Gastrocnemius medialis (tissue), 4 donors: ENCODE measurements at regions not wholly inside any gene's neighbourhood (a gene's known extent, or its start where the extent isn't known, plus 50 kb on each side); places are given as distances from the start of the nearest gene placed in this dataset.
"Not testable (repeated sequence)": the region's sequence is repeated elsewhere in the genome, so short reads cannot be mapped to it uniquely, and the experiment has no call there.

Experiments
- ATAC-seq, 2 donors: fragments of 150-250 bp; one replicate each; pipeline ENCODE4 v1.9.1; 2016
- DNase-seq, 2 donors: peaks; one replicate each; pipeline ENCODE4 v3.0.0-alpha.2; 2019
- H3K27ac ChIP-seq, 4 donors: fragments of 200-600 bp; sonication (generic); 1 replicate in 1 of 4; 2 replicates in 3 of 4; pipeline ENCODE4 v1.5.1; 2016 to 2018; ENCODE audit warnings: mild to moderate bottlenecking in 2 of 4, moderate library complexity in 1 of 4
- H3K27me3 ChIP-seq, 3 donors: fragments of 200-600 bp; sonication (generic) in 2 of 3; 1 replicate in 1 of 3; 2 replicates in 2 of 3; pipeline versions ENCODE4 v1.5.1 to v1.6.0; 2016 to 2019; ENCODE audit warnings: mild to moderate bottlenecking in 1 of 3, moderate library complexity in 1 of 3
- H3K36me3 ChIP-seq, 2 donors: fragments of 200-600 bp; sonication (generic) in 1 of 2; one replicate each; pipeline ENCODE4 v1.5.1; 2017 to 2018
- H3K4me1 ChIP-seq, 2 donors: fragments of 200-600 bp; sonication (generic) in 1 of 2; one replicate each; pipeline ENCODE4 v1.5.1; 2016 to 2017; ENCODE audit warnings: mild to moderate bottlenecking in 2 of 2
- H3K4me3 ChIP-seq, 4 donors: fragments of 200-600 bp; sonication (generic) in 3 of 4; 1 replicate in 1 of 4; 2 replicates in 3 of 4; pipeline ENCODE4 v1.5.1; 2016 to 2019; ENCODE audit warnings: mild to moderate bottlenecking in 2 of 4
- H3K9me3 ChIP-seq, 3 donors: fragments of 200-600 bp; sonication (generic) in 2 of 3; 1 replicate in 1 of 3; 2 replicates in 2 of 3; pipeline ENCODE4 v1.5.1; 2016 to 2019
- CTCF ChIP-seq, 5 experiments: fragments of 450-650 bp in 3 of 5; fragments of 200-600 bp in 2 of 5; sonication (generic) in 2 of 5; IDR thresholded peaks in 4 of 5; conservative IDR thresholded peaks in 1 of 5; 1 replicate in 4 of 5; 2 replicates in 1 of 5; pipeline ENCODE4 v1.5.1; 2016 to 2019; ENCODE audit warnings: antibody characterized with exemption in 5 of 5, mild to moderate bottlenecking in 3 of 5, moderate library complexity in 3 of 5
- POLR2A ChIP-seq, 2 donors: fragments of 450-650 bp; IDR thresholded peaks; one replicate each; pipeline ENCODE4 v1.6.1; 2017; ENCODE audit warnings: antibody characterized with exemption in 2 of 2, mild to moderate bottlenecking in 2 of 2, moderate library complexity in 2 of 2
- in situ Hi-C, 4 donors: fragments of 200-750 bp; cut with MboI; loops; one replicate each; pipeline versions ENCODE4 v1.15.0 to v1.8.0; 2017; ENCODE audit warnings: low sequenced_read_pairs in 4 of 4
- intact Hi-C: fragments of 100-400 bp; cut with DNase I; formaldehyde crosslinking; loops from one replicate; pipeline ENCODE4 v1.15.1; 2023; ENCODE audit warnings: low total_unique reads

GRCh38 chrX:124769166-124769565 is 422.8 kb downstream of the SH2D1A start:
- TF ChIP-seq CTCF (IDR thresholded peaks at IDR 0.05 in 4 of 5, conservative IDR thresholded peaks at IDR 0.05 in 1 of 5): no peak
- TF ChIP-seq POLR2A (IDR thresholded peaks at IDR 0.05): no peak
- DNase-seq (no peak), ATAC-seq (no peak)
- in situ Hi-C loops (no loop called here), intact Hi-C loops (no loop called here)
- Histone ChIP-seq H3K4me3 (no peak overlapping the region), H3K4me1 (no peaks in the 10 kb centered on the region), H3K27me3 (no peaks in the 10 kb centered on the region), H3K9me3 (no peaks in the 10 kb centered on the region), H3K27ac (no peak overlapping the region), H3K36me3 (no peaks in the 10 kb centered on the region)

DNA sequence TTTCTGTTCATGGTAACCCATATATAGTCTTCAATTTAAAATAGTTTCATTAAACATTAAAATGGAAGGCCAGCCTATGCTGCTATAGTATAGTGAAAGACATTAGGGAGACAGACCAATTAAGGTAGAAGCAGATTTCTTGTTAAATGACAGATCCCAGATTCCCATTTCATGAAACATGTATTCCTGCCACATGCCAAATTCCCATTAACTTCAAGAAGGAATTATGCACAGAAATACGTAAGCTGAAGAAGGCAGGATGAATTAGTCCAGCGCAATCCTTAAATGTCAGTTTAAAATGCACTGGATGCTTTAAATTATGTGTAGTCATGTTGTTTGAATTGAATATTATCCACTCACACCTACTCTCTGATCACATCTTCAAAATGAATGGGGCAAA is 424.9 kb downstream of the SH2D1A start:
- ATAC-seq (no peak), DNase-seq (no peak)
- Histone ChIP-seq H3K4me1 (no peaks in the 10 kb centered on the region), H3K27ac (no peak overlapping the region), H3K4me3 (no peak overlapping the region), H3K36me3 (no peaks in the 10 kb centered on the region), H3K27me3 (no peaks in the 10 kb centered on the region), H3K9me3 (no peaks in the 10 kb centered on the region)
- TF ChIP-seq POLR2A (IDR thresholded peaks at IDR 0.05) (no peak), CTCF (IDR thresholded peaks at IDR 0.05 in 4 of 5, conservative IDR thresholded peaks at IDR 0.05 in 1 of 5) (no peak)
- intact Hi-C loops: no loop called here
- in situ Hi-C loops: no loop called here

DNA sequence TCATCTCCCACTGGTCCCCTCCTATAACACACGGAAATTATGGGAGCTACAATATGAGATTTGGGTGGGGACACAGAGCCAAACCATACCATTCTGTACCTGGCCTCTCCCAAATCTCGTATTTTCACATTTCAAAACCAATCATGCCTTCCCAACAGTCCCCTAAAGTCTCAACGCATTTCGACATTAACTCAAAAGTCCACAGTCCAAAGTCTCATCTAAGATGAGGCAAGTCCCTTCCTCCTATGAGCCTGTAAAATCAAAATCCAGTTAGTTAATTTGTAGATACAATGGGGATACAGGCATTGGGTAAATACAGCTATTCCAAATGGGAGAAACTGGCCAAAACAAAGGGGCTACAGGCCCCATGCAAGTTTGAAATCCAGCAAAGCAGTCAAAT is 441.9 kb downstream of the SH2D1A start:
- H3K9me3 ChIP-seq, H3K4me3 ChIP-seq, H3K27me3 ChIP-seq, DNase-seq, intact Hi-C loops, H3K4me1 ChIP-seq, H3K27ac ChIP-seq, H3K36me3 ChIP-seq, in situ Hi-C loops, ATAC-seq: not testable (repeated sequence)

GRCh38 chrX:124789874-124790273 is 443.5 kb downstream of the SH2D1A start:
- H3K27ac ChIP-seq, H3K9me3 ChIP-seq, H3K27me3 ChIP-seq, H3K4me3 ChIP-seq, H3K4me1 ChIP-seq, intact Hi-C loops, DNase-seq, in situ Hi-C loops, ATAC-seq, H3K36me3 ChIP-seq: not testable (repeated sequence)

- no peak for TF ChIP-seq POLR2A (IDR thresholded peaks at IDR 0.05)
- TF ChIP-seq CTCF (IDR thresholded peaks at IDR 0.05 in 4 of 5, conservative IDR thresholded peaks at IDR 0.05 in 1 of 5): no peak
- Histone ChIP-seq H3K27me3 (no peaks in the 10 kb centered on the region), H3K4me3 (no peak overlapping the region), H3K9me3 (no peaks in the 10 kb centered on the region), H3K36me3 (no peaks in the 10 kb centered on the region), H3K4me1 (no peaks in the 10 kb centered on the region), H3K27ac (no peak overlapping the region)
- in situ Hi-C loops: no loop called here
- ATAC-seq (no peak), DNase-seq (no peak)
- intact Hi-C loops: no loop called here
Measured at GRCh38 chrX:124791492-124792095, 445.2 kb downstream of the SH2D1A start.

DNA sequence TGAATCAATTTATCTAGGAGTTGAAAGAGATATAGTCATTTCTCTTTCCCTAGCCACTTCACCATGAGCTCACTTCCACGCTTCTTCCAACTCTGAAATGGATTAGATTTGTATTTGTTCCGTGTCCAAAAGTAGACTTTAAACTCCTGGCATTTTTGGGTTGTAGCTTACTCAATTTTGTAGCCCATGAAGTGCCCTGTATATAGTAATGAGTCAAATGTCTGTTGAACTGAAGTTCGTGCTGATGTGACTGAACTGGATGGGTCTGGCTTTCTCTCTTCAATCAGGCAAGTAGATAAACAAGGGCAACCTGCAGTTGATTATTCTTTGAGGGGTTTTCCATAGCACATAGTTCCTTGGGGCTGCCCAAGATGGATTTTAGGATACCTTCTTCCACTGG is 450.6 kb downstream of the SH2D1A start:
- DNase-seq (no peak), ATAC-seq (no peak)
- intact Hi-C loops (no loop called here), in situ Hi-C loops (no loop called here)
- H3K36me3 ChIP-seq: no peaks in the 10 kb centered on the region
- no peaks in the 10 kb centered on the region for H3K27me3 ChIP-seq
- H3K9me3 ChIP-seq: peaks cover 0 to 6% (median 0%) of the 10 kb centered on the region in 3 donors
- H3K4me3 ChIP-seq: no peak overlapping the region
- TF ChIP-seq POLR2A (IDR thresholded peaks at IDR 0.05): no peak
- no peak for TF ChIP-seq CTCF (IDR thresholded peaks at IDR 0.05 in 4 of 5, conservative IDR thresholded peaks at IDR 0.05 in 1 of 5)
- H3K27ac ChIP-seq: no peak overlapping the region
- H3K4me1 ChIP-seq: no peaks in the 10 kb centered on the region
